ENCODE measurements at regions not wholly inside any gene's neighbourhood (a gene's known extent, or its start where the extent isn't known, plus 50 kb on each side); places are given as distances from the start of the nearest gene placed in this dataset.

GRCh38 chr15:93247466-93248121 is 158.6 kb upstream of the RGMA start:
- TF ChIP-seq CTCF (conservative IDR thresholded peaks at IDR 0.05) (no peak), ZFX (IDR thresholded peaks at IDR 0.05) (no peak)

Measured in C4-2B (cell line).